AG10803 (cell line): ENCODE measurements at regions not wholly inside any gene's neighbourhood (a gene's known extent, or its start where the extent isn't known, plus 50 kb on each side); places are given as distances from the start of the nearest gene placed in this dataset.

Experiments used
- DNase-seq: peaks from one replicate; pipeline ENCODE4 v3.0.0; 2010; ENCODE audit warnings: low read depth
- H3K4me3 ChIP-seq: 2 replicates; pipeline ENCODE4 v1.5.1; 2011; ENCODE audit warnings: mild to moderate bottlenecking, low read length, control low read depth
- CTCF ChIP-seq: conservative IDR thresholded peaks from 2 replicates; pipeline ENCODE4 v1.5.1; 2011; ENCODE audit warnings: mild to moderate bottlenecking, low read length, control low read depth, inconsistent platforms

- no peak for TF ChIP-seq CTCF
- no peak overlapping the region for H3K4me3 ChIP-seq
Observed at GRCh38 chr12:47319746-47320145, 240.0 kb upstream of the AMIGO2 start.

DNA sequence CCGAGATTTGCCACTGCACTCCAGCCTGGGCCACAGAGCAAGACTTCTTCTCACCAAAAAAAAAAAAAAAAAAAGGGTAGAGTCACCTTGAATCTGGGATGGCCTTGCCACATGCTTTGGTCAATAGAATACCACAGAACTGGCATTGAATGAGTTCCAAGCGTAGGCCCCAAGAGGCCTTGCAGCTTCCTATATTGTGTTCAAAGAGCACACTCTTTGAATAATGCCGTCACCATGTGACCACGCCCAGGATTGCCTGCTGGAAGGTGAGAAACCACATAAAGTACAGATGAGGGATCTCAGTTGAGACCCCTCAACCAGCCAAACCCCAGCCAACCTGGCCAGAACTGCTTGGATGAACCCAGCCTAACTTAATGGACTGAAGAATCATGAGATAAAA, 239.2 kb upstream of the AMIGO2 start:
- no peak for TF ChIP-seq CTCF
- no peak for DNase-seq

More at GRCh38 chr12:47319746-47320145, 240.0 kb upstream of the AMIGO2 start:
- DNase-seq, result no peak

DNA sequence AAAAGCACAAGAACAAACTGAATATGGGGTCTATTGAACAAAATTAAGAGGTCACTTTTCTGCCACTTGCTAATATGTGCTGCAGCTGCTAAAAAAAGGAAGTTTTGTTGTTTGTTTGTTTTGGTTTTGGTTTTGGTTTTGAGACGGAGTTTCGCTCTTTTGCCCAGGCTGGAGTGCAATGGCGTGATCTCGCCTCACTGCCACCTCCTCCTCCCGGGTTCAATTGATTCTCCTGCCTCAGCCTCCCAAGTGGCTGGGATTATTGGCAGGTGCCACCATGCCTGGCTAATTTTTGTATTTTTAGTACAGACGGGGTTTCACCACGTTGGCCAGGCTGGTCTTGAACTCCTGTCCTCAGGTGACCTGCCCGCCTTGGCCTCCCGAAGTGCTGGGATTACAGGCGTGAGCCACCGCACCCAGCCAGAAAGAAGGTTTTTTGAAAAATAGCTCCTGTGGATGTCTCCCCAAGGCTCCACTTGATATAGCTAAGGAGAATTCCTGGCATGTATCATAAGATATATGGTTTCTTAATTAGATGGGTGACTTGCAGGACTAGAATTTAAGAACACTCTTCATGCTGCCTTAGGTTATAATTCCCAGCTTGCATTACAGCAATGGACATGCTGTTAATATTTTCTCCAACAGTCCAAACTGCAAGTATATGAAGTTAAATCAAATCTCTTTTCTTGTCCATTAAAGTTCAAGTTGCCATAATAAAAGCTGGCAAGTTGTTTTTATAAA, 237.6 kb upstream of the AMIGO2 start:
- TF ChIP-seq CTCF, result no peak
- H3K4me3 ChIP-seq, result no peak overlapping the region
- DNase-seq, result peak; percentile 36

More for the DNA sequence above, 239.2 kb upstream of the AMIGO2 start:
- H3K4me3 ChIP-seq, result no peak overlapping the region

DNA sequence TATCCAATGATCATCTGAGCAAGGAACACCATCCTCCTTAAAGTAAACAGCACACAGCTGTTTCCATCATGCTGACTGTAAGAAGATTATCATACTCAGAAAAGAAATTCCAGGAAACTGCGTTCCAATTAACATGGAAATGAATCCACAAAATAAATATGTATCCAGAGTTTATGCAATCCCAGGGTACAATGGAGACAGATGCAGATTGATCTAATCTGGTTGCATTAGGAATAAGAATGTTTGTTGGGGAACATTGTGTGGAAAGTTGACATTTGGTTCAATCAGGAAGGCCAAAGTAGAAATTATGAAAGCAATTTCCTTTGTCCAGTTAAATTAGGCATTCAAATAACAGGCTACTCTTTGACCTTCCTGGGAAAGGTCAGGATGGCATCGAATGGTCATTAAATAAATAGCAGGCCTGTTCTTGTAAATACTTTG, 236.9 kb upstream of the AMIGO2 start:
- no peak overlapping the region for H3K4me3 ChIP-seq
- peak; percentile 56 for DNase-seq
- no peak for TF ChIP-seq CTCF

GRCh38 chr12:47314996-47315395, 235.2 kb upstream of the AMIGO2 start:
- H3K4me3 ChIP-seq, result no peak overlapping the region
- TF ChIP-seq CTCF, result no peak
- DNase-seq, result no peak

DNA sequence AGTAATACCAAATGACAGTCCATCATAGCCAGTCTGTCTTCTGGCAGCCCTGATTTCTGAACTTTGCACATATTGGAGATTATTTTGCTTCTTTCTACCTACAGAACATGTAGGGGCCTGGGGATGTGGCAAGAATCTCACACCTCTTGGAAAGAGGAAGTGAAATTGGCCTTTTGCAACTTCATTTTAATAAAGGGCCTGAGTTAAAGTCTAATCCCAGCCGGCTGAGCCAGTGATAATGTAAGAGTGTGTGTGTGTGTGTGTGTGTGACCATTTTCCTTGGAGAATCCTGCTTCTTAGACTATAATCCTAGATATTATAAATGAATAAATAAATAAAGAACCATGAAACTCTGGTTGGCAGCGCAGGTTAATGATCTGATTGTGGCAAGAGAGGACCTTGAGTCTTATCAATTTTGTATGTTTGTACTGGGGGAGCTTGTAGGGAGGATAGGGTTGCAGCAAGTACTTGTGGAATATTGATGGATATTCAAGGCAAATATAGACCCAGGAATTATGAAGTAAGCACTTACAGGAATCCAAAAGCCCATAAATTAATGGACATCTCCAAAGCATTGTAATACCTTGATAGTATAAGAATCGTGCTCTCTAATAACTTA, 233.2 kb upstream of the AMIGO2 start:
- no peak for DNase-seq
- TF ChIP-seq CTCF, result no peak
- H3K4me3 ChIP-seq, result no peak overlapping the region

GRCh38 chr12:47312147-47312546, 232.4 kb upstream of the AMIGO2 start:
- no peak for TF ChIP-seq CTCF
- DNase-seq, result no peak
- H3K4me3 ChIP-seq, result no peak overlapping the region
